ENCODE measurements at regions not wholly inside any gene's neighbourhood (a gene's known extent, or its start where the extent isn't known, plus 50 kb on each side); places are given as distances from the start of the nearest gene placed in this dataset.

DNA sequence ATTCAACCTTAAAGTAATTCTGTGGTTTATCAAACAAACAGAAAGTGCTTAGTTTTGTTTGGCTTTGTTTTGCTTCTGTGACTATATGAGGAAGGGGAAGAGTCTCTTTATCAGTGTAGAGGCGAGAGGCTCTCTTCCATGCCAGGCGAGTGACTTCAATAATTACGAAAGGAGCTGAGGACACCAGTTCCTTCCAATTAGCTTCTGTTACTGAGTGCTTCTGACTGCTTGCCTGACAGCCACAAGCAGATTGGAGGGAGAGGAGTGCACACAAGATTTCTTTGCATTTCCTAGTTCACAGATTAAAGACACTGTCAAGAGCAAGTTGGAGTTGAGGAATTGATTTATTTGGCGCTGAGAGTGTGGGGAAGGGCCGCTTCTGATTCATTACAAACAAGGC lies 1484.5 kb upstream of the TENM4 start:
- no peak for TF ChIP-seq CTCF (IDR thresholded peaks at IDR 0.05)
- TF ChIP-seq POLR2A (IDR thresholded peaks at IDR 0.05), result no peak
- TF ChIP-seq POLR2AphosphoS5 (IDR thresholded peaks at IDR 0.05), result no peak
